HepG2 (cell line): ENCODE measurements at regions not wholly inside any gene's neighbourhood (a gene's known extent, or its start where the extent isn't known, plus 50 kb on each side); places are given as distances from the start of the nearest gene placed in this dataset.

ENCODE experiments used
- ATAC-seq: fragments of 200-7000 bp; cut with Tn5 transposase; 3 replicates; pipeline ENCODE4 v1.9.1; 2020; ENCODE audit warnings: mild to moderate bottlenecking, moderate library complexity
- BruUV-seq: library from RNA; stranded (reverse); fragments of 400-500 nt; replicated peaks from 2 replicates; lab custom pipeline; 2021; lab: Mats Ljungman, UMichigan
- CTCF ChIA-PET: fragments of 300-600 bp; formaldehyde crosslinking; extraction: SDS; loops from one replicate; lab custom pipeline; 2021; ENCODE audit warnings: low total read pairs, inconsistent platforms, low intra/inter-chr PET ratio; lab: Yijun Ruan, JAX
- POLR2A ChIA-PET: fragments of 350-600 bp; sonication (Branson Sonifier 250); formaldehyde crosslinking; loops from one replicate; lab custom pipeline; 2020; ENCODE audit warnings: antibody characterized with exemption, inconsistent platforms; lab: Yijun Ruan, JAX
- DNase-seq: peaks from one replicate; pipeline ENCODE4 v3.0.0-alpha.2; 2015; ENCODE audit warnings: low spot score
- FAIRE-seq: peaks from 3 replicates; lab custom pipeline; 2011; peaks lifted over from hg19 to GRCh38; lab: Jason Lieb, UNC
- H2AFZ ChIP-seq: one replicate; pipeline ENCODE4 v1.6.1; 2011; ENCODE audit warnings: low read length, inconsistent platforms
- H3K27ac ChIP-seq: fragments of 300-600 bp; 3 replicates; pipeline ENCODE4 v1.8.0; 2011; ENCODE audit warnings: mixed run types, mild to moderate bottlenecking, mixed read lengths, low read length, inconsistent platforms; ENCODE audit not compliant: insufficient read depth; ENCODE audit errors: extremely low read length
- H3K27me3 ChIP-seq, 2 experiments: fragments of 200-600 bp in 1 of 2; 2 replicates in 1 of 2; 3 replicates in 1 of 2; pipeline versions ENCODE4 v1.6.0 to v1.8.0; 2011; ENCODE audit warnings: low read length in 2 of 2, mild to moderate bottlenecking in 2 of 2, moderate library complexity in 2 of 2, inconsistent platforms in 1 of 2; ENCODE audit not compliant: insufficient read depth in 2 of 2, control insufficient read depth in 1 of 2
- H3K36me3 ChIP-seq, 2 experiments: fragments of 200-600 bp in 1 of 2; replicated peaks in 1 of 2; 2 replicates in 1 of 2; 3 replicates in 1 of 2; pipeline versions ENCODE4 v1.5.1 to v1.8.0; 2011; ENCODE audit warnings: low read length in 2 of 2, inconsistent platforms in 1 of 2; ENCODE audit not compliant: insufficient read depth in 2 of 2, control insufficient read depth in 1 of 2
- H3K4me1 ChIP-seq: 2 replicates; pipeline ENCODE4 v1.5.1; 2012; ENCODE audit warnings: low read length, inconsistent platforms; ENCODE audit not compliant: insufficient read depth
- H3K4me2 ChIP-seq: 2 replicates; pipeline ENCODE4 v1.6.0; 2011; ENCODE audit warnings: low read depth, low read length, inconsistent platforms
- H3K4me3 ChIP-seq, 3 experiments: fragments of 200-600 bp in 1 of 3; sonication (generic), shearing (Covaris generic) in 1 of 3; replicated peaks in 1 of 3; 2 replicates each; pipeline ENCODE4 v1.5.1; 2011 to 2016; ENCODE audit warnings: low read length in 3 of 3, inconsistent platforms in 2 of 3, low read depth in 2 of 3, mild to moderate bottlenecking in 2 of 3, control low read depth in 1 of 3, mixed read lengths in 1 of 3; ENCODE audit not compliant: insufficient read depth in 1 of 3
- H3K79me2 ChIP-seq: one replicate; pipeline ENCODE4 v1.6.1; 2011; ENCODE audit warnings: low read length, inconsistent platforms; ENCODE audit not compliant: insufficient read depth
- H3K9ac ChIP-seq: 2 replicates; pipeline ENCODE4 v1.6.0; 2011; ENCODE audit warnings: mild to moderate bottlenecking, low read depth, low read length, inconsistent platforms; ENCODE audit not compliant: insufficient read depth
- H3K9me3 ChIP-seq: 2 replicates; pipeline ENCODE4 v1.5.1; 2012; ENCODE audit warnings: mild to moderate bottlenecking, low read length
- H4K20me1 ChIP-seq: 2 replicates; pipeline ENCODE4 v1.6.0; 2011; ENCODE audit warnings: inconsistent platforms, mild to moderate bottlenecking, low read length, moderate library complexity; ENCODE audit not compliant: insufficient read depth
- ARID5B ChIP-seq: IDR thresholded peaks from 2 replicates; pipeline ENCODE4 v1.4.0; 2020; ENCODE audit warnings: mild to moderate bottlenecking, missing genetic modification reagents
- ATF1 ChIP-seq: IDR thresholded peaks from 2 replicates; pipeline ENCODE4 v1.6.1; 2016; ENCODE audit warnings: mild to moderate bottlenecking, control low read depth
- SNAI1 ChIP-seq: sonication (generic); formaldehyde crosslinking; IDR thresholded peaks from 2 replicates; pipeline ENCODE4 v1.5.0; 2020; ENCODE audit warnings: mild to moderate bottlenecking, missing genetic modification reagents, borderline replicate concordance
- YEATS4 ChIP-seq: sonication (generic); formaldehyde crosslinking; IDR thresholded peaks from 2 replicates; pipeline ENCODE4 v1.4.0; 2020; ENCODE audit warnings: missing genetic modification reagents, borderline replicate concordance
- ZNF274 ChIP-seq: sonication (generic); formaldehyde crosslinking; IDR thresholded peaks from 2 replicates; pipeline ENCODE4 v1.5.1; 2020; ENCODE audit warnings: mild to moderate bottlenecking, missing genetic modification reagents
- ZNF710 ChIP-seq: sonication (generic); formaldehyde crosslinking; IDR thresholded peaks from 2 replicates; pipeline ENCODE4 v1.5.0; 2020; ENCODE audit warnings: mild to moderate bottlenecking, missing genetic modification reagents, borderline replicate concordance
- ZNF761 ChIP-seq: sonication (generic); formaldehyde crosslinking; conservative IDR thresholded peaks from 2 replicates; pipeline ENCODE4 v1.4.0; 2020; ENCODE audit warnings: mild to moderate bottlenecking, missing genetic modification reagents
- WGBS: methylation state at CpG from one replicate; pipeline ENCODE4 v1.1.6; 2017; ENCODE audit warnings: low lambda C conversion rate; 5-methylcytosine and 5-hydroxymethylcytosine counted together
- in situ Hi-C: cut with HindIII; loops from 2 replicates; pipeline ENCODE4 v1.10.0; 2017; ENCODE audit warnings: low pct_unique_long_range_greater_than_20kb; ENCODE audit not compliant: extremely low pct_ligation_motif_present
- intact Hi-C: fragments of 100-400 bp; cut with micrococcal nuclease; formaldehyde crosslinking; loops from one replicate; pipeline ENCODE4 v1.10.0; 2022; ENCODE audit not compliant: unreplicated experiment

GRCh38 chr13:111399776-111400538 lies 79.5 kb downstream of the TEX29 start:
- FAIRE-seq (no peak), ATAC-seq (no peak), DNase-seq (no peak)
- H3K4me2 ChIP-seq, result no peak overlapping the region
- ChIA-PET CTCF (no interaction called here), POLR2A (no interaction called here)
- TF ChIP-seq SNAI1 (CRISPR knock-in tag) (no peak), ARID5B (CRISPR knock-in tag) (no peak), ZNF274 (no peak), ZNF761 (CRISPR knock-in tag) (no peak), YEATS4 (CRISPR knock-in tag) (no peak), ZNF710 (CRISPR knock-in tag) (no peak), ATF1 (no peak)
- no peaks in the 10 kb centered on the region for H3K36me3 ChIP-seq
- in situ Hi-C loops (no loop called here), intact Hi-C loops (no loop called here)
- no peaks in the 10 kb centered on the region for H3K9me3 ChIP-seq
- H2AFZ ChIP-seq, result no peak overlapping the region
- H3K4me3 ChIP-seq, result no peak overlapping the region
- H3K79me2 ChIP-seq, result no peaks in the 10 kb centered on the region
- peaks cover 10 to 74% of the 10 kb centered on the region in 2 experiments; a peak in 4 of 5 replicates for H3K27me3 ChIP-seq
- H3K9ac ChIP-seq, result no peak overlapping the region
- H4K20me1 ChIP-seq, result no peaks in the 10 kb centered on the region
- BruUV-seq, result no TSS peak
- H3K27ac ChIP-seq, result no peak overlapping the region
- H3K4me1 ChIP-seq, result no peaks in the 10 kb centered on the region; the same call in 1 of the 2 replicates
- 36% methylated on average over 8 of the region's 18 CpGs for WGBS
